Lung (tissue), 11 donors: ENCODE measurements at regions not wholly inside any gene's neighbourhood (a gene's known extent, or its start where the extent isn't known, plus 50 kb on each side); places are given as distances from the start of the nearest gene placed in this dataset.

Experiments used
- ATAC-seq: fragments of 200-7000 bp; cut with Tn5 transposase; one replicate; pipeline ENCODE4 v1.9.1; 2020; ENCODE audit warnings: moderate number of reproducible peaks; ENCODE audit not compliant: insufficient read depth, low FRiP score
- DNase-seq, 3 donors: peaks; one replicate each; pipeline ENCODE4 v3.0.0-alpha.2; 2013 to 2017
- H3K27ac ChIP-seq, 2 donors: one replicate each; pipeline ENCODE4 v1.5.1; 2013; ENCODE audit warnings: mild to moderate bottlenecking in 2 of 2, moderate library complexity in 2 of 2, control low read depth in 1 of 2, inconsistent platforms in 1 of 2, low read depth in 1 of 2, low read length in 1 of 2
- H3K27me3 ChIP-seq, 3 donors: one replicate each; pipeline ENCODE4 v1.5.1; 2013; ENCODE audit warnings: low read length in 2 of 3; ENCODE audit not compliant: control insufficient read depth in 3 of 3, insufficient read depth in 3 of 3
- H3K36me3 ChIP-seq, 4 donors: one replicate each; pipeline ENCODE4 v1.5.1; 2013; ENCODE audit warnings: low read length in 4 of 4, mild to moderate bottlenecking in 1 of 4, moderate library complexity in 1 of 4; ENCODE audit not compliant: control insufficient read depth in 4 of 4, insufficient read depth in 4 of 4
- H3K4me1 ChIP-seq, 5 donors: one replicate each; pipeline ENCODE4 v1.5.1; 2013; ENCODE audit warnings: low read length in 5 of 5, mild to moderate bottlenecking in 2 of 5, moderate library complexity in 1 of 5; ENCODE audit not compliant: control insufficient read depth in 5 of 5, insufficient read depth in 5 of 5
- H3K4me3 ChIP-seq: one replicate; pipeline ENCODE4 v1.5.1; 2013; ENCODE audit warnings: mild to moderate bottlenecking, control low read depth, moderate library complexity
- H3K9ac ChIP-seq, 2 donors: one replicate each; pipeline ENCODE4 v1.5.1; 2013; ENCODE audit warnings: low read length in 2 of 2, control low read depth in 1 of 2; ENCODE audit not compliant: insufficient read depth in 1 of 2
- H3K9me3 ChIP-seq, 4 donors: one replicate each; pipeline ENCODE4 v1.5.1; 2013; ENCODE audit warnings: low read length in 3 of 4, mild to moderate bottlenecking in 1 of 4, moderate library complexity in 1 of 4; ENCODE audit not compliant: control insufficient read depth in 4 of 4, insufficient read depth in 3 of 4
- CTCF ChIP-seq: IDR thresholded peaks from 2 replicates; pipeline ENCODE4 v1.5.1; 2012; ENCODE audit warnings: mild to moderate bottlenecking; ENCODE audit errors: control extremely low read depth, extremely low read depth
- WGBS, 2 donors: extraction: QIAGEN DNeasy Blood & Tissue Kit; methylation state at CpG; one replicate each; pipeline ENCODE4 v1.1.7; 2013; 5-methylcytosine and 5-hydroxymethylcytosine counted together
- donor health status: control.
- donor health status: control.
- donor health status: Bipolar disorder and iron deficiency.
- donor health status: healthy.
- donor health status: DM: yes; HTN: yes; CAD: no.

DNA sequence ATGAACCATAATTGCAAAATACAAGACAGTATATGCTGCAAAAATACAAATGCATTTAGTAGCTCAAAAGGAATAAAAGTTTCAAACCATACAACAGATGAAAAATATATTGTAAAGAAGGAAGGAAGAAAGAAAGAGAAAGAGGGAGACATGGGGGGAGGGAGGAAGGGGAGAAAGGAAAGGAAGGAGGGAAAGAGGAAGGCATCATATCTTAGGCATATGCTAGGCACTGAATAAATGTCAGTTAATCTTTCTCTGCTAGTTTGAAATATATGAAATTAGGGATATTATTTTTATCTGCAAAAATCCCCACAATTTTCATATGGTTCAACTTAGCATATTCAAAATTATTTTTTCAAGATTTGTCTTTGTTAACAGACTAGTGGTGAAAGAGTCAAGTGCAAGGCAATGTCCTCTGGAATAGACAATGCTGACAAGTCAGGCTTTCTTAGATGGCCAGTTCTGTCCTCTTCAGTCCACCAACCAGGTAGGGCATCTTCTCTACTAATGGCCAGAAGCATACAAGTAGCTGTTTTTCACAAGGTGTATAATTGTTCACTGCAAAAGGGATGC, 506.4 kb downstream of the PRKD1 start:
- Histone ChIP-seq H3K4me1 (no peaks in the 10 kb centered on the region), H3K4me3 (no peak overlapping the region), H3K27ac (no peak overlapping the region), H3K9me3 (no peaks in the 10 kb centered on the region), H3K27me3 (peaks cover 0 to 3% (median 0%) of the 10 kb centered on the region in 3 donors), H3K9ac (no peak overlapping the region), H3K36me3 (no peaks in the 10 kb centered on the region)
- ATAC-seq (no peak), DNase-seq (no peak)
- TF ChIP-seq CTCF = no peak

GRCh38 chr14:29425705-29426482, 501.8 kb downstream of the PRKD1 start:
- TF ChIP-seq CTCF = no peak
- H3K4me3 ChIP-seq = no peak overlapping the region
- ATAC-seq (no peak), DNase-seq (no peak)
- no peaks in the 10 kb centered on the region for H3K4me1 ChIP-seq
- H3K36me3 ChIP-seq = no peaks in the 10 kb centered on the region
- no peak overlapping the region for H3K9ac ChIP-seq
- no peaks in the 10 kb centered on the region for H3K27me3 ChIP-seq
- no peak overlapping the region for H3K27ac ChIP-seq
- WGBS, 2 donors = 60 to 62% methylated on average over 5 of the region's 5 CpGs
- no peaks in the 10 kb centered on the region for H3K9me3 ChIP-seq

DNA sequence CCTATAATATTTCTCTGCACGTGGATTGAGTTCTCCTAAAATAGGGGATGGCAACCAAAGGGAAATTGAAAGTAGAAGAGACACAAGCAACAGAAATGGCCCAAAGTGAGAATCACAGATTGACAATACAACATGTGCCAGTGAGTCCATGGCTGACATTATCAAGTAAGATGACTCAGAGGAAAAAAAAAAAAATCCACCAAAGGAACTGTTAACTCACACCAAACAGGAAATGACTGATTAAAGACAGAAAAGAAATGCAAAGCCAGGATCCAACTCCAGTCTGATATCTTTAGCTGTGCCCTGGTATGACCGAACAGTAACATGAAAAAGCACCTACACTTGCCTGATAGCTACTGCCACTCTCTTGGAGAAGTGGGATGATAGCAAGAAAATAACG, 485.0 kb downstream of the PRKD1 start:
- ATAC-seq (no peak), DNase-seq (no peak)
- Histone ChIP-seq H3K27me3 (no peaks in the 10 kb centered on the region), H3K27ac (no peak overlapping the region), H3K36me3 (no peaks in the 10 kb centered on the region), H3K9me3 (no peaks in the 10 kb centered on the region), H3K4me3 (no peak overlapping the region), H3K4me1 (no peaks in the 10 kb centered on the region), H3K9ac (no peak overlapping the region)
- TF ChIP-seq CTCF = no peak
- WGBS, 2 donors = 62 to 74% methylated on average over 3 of the region's 3 CpGs
